Smooth muscle cell of the brain vasculature (primary cell): ENCODE measurements at regions not wholly inside any gene's neighbourhood (a gene's known extent, or its start where the extent isn't known, plus 50 kb on each side); places are given as distances from the start of the nearest gene placed in this dataset.

Experiments used
- DNase-seq: peaks from one replicate; pipeline ENCODE4 v3.0.0-alpha.2; 2012; ENCODE audit warnings: low read depth, low spot score

DNA sequence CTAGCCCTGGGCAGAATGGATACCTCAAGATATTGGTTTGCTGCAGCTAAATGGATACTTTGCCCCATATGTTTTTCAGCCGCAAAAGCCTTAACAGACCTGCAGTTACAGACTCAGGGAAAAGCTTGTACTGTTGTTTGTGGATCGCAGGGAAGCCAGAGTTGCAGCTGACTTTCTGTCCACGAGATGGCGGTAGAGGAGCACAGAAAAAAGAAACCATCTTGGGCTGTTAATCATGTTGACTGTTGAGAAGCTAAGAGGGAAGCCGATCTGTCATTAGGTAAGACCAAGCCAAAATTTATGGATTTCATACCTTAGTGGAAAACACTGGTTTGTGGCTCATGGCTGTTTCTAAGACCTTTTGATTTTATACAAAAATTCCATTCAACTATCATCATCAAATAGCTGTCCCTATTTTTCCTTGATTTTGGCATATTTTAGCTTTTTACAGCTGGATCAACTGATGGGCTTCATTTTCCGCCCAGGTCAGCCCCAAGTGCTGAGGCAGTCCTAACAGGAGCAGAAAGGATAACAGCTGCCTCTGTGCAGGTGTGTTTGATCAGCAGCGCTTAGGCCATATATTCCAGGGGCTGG, 205.7 kb upstream of the ZPLD1 start:
- peak; percentile 73 for DNase-seq

DNA sequence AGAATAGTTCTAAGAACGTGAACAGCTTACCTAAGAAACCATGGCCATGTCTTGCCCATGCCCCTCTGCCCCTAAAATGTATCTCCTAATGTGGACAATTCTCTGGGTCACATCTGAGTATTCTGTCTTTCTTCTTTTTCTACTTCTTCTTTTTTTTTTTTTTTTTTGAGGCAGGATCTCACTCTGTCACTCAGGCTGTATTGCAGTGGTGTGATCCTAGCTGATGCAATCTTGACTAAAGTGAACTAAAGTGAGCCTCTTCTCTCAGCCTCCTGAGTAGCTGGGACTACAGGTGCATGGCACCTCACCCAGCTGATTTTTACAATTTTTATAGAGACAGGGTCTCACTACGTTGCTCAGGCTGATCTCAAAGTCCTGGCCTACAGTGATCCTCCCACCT, 204.8 kb upstream of the ZPLD1 start:
- DNase-seq: no peak

DNA sequence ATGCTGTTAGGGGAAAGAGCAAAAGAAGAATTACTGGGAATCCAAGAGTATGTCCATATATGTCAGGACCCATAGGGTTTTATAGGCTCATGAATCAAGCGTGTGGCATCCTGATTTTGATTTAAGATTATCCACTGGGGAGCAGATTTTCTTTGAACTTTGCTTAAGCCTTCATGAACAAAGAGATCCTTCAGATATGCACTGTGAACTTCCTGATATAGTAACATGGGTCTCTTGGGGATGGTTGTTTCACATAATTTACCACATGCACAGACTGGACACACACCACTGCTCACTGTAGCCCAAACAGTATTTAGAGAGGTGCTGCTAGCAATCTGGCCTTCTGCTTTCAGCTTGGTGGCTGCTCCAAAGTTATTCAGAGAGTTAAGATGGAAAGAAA, 200.9 kb upstream of the ZPLD1 start:
- no peak for DNase-seq

DNA sequence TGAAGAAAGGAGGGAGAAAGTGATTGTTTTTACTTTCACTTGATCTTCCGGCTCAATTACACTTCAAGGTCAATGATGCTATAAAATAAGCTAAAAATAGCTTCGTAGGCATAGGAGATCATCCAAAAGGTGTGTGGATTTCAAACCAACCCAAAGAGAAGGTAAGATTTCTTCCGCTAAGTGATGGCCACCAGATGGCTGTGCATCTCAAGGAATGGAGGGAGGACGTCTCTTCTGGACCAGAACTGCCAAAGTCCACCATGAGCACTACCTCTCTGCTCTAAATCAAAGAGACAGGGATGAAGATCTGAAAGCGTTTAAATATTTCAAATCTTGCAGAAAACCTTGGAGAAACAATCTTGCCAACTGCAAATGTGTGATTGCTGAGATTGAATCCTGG, 199.1 kb upstream of the ZPLD1 start:
- no peak for DNase-seq

DNA sequence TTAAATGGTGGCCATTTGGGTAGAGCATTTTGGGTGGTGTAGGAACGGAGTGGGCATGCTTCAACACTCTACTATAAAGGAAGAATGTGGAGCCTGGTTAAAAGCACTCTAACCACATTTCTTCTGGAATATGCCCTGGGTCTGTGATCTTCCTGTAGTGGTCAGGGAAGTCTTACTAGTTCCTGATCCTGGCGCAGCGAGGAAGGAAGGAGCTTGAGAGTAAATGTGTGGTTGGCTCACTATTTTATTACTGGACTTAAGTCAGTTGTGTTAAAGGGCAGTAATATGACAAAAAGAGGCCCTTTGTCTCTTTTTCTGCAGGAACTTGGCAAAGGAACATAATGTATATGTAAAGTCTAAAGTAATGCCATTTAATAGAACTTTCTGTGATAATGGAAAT, 197.6 kb upstream of the ZPLD1 start:
- DNase-seq: no peak

DNA sequence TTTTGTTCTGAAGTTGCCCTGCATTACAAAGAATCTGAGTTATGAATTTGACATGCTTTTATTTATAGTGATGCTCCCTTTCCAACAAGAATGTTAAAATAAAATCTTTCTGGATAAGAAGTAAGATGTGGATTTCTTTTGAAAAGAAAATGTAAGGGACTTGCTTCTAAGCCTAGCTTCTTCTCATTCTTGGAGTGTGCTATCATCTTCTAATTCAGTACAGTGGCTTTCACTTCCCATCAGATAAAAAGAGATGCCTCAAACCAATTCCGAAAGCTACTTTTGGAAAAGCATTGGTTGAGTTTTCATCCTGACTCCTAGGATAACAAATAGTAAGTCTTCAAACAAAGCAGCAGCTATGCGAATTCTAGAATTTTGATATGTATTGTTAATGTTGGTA, 197.0 kb upstream of the ZPLD1 start:
- no peak for DNase-seq

DNA sequence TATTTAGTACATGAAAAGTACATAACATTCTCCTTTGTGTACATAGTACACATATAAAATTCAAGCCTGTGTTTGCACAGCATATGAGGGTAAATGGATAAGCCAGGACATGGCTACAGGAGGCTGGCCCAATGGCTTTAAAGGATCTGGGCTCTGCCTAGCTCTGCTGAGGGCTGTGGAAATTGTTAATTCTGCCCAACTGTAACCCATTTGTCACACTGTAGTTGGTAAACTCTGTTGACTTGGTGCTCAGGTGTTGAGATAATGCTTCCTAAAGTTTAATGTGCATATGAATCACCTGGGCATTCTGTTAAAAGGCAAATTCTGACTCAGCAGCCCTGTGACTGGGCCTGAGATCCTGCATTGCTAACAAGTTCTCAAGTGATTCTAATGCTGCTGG, 196.5 kb upstream of the ZPLD1 start:
- DNase-seq: no peak

DNA sequence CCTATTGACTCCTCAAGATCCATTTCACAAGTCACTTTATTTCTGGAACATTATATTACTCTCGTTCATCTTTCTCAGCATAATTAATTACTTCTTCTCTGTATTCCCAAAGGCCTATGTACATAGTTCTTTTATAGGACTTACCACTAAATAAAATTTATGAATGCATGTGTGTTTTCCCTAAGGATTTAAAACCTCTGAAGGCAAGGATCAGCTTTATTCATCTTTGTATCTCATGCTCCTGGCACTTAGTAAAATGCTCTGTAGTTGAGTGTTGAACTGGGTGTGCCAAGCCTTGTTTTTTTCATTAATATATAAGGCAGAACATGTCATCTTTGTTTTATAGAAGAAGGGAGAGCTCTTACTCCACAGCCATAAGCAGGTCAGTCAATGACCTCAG, 194.1 kb upstream of the ZPLD1 start:
- no peak for DNase-seq

DNA sequence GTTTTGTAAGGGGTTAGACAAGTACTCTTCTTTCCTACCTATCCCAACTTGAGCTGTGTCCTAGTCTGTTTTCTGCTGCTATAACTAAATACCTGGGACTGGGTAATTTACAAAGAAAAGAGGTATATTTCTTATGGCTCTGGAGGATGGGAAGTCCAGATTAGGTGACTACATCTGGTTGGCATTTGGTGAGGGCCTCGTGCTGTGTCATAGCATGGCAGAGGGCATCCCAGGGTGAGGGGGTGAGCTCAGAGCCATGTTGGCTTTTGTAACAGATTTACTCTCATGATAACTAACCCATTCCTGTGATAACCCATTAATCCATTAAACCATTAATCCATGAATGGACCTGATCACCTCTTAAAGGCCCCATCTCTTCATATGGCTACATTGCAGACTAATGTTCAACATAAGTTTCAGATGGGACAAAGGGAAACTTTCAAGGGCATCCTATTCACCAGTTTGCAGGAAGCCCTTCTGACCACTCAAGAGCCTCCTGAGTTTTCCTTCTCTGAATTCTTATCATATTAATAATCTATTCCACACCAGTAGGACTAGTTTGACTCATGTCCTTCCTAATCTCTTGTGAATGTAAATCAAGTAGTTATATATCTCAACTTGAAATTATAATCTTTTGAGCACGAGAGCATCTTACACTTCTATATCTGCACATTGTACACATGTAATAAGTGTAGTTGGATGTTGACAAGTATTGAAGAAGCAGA, 185.7 kb upstream of the ZPLD1 start:
- DNase-seq: no peak

DNA sequence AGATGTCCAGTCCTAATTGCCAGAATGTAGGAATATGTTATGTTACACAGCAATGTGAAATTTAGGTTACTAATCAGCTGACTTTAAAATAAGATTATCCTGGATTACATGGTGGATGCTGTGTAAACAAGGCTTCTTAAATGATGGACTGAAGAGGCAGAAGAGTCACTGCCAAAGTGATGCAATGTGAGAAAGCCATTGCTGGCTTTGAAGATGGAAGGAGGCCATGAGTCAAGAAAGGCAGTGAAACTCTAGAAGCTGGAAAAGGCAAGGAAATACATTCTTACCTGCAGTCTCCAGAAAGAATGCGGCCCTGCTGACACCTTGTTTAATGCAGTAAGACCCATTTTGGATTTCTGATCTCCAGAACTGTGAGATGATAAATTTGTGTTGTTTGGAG, 179.1 kb upstream of the ZPLD1 start:
- no peak for DNase-seq

DNA sequence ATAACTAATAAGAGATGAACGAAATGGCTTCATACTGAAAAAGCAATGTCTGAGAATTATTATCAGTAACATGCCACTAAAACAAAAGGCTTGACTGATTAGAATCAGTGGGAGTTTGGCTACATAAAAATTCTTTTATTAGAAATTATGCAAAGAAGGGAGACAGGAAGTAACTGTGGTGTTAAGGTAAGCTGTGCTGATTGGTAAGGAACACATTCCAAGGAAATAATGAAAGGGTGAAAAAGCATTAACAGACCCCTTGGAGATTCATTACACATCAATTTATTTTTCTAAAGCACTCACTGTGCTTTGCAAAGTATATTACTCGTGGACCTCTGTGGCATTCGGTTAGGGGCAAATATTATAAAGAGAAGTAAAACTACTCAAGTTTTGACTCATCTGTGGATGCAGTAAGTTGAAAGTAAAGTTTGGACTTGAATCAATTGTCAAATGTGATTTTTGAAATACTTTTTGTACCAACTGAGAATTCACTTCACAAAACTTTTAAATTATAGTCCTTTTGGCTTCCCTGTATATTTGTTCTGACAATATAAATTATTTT, 176.1 kb upstream of the ZPLD1 start:
- DNase-seq: no peak

DNA sequence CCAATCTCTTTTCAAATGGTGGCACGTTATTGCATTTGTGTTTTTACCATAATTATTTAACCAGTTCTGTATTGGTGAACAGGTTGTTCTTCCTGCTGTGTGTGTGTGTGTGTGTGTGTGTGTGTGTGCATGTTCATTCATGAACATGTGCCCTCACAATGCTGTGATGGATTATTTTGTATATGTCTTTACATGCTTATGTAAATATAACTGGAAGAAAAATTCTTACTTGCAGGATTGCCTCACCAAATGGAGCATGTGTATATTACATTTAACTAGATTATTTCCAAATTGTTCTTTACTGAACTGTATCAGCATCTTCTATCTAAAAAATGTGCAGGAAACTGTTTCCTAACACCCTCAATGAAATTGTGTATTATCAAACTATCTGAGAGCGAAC, 175.2 kb upstream of the ZPLD1 start:
- no peak for DNase-seq

DNA sequence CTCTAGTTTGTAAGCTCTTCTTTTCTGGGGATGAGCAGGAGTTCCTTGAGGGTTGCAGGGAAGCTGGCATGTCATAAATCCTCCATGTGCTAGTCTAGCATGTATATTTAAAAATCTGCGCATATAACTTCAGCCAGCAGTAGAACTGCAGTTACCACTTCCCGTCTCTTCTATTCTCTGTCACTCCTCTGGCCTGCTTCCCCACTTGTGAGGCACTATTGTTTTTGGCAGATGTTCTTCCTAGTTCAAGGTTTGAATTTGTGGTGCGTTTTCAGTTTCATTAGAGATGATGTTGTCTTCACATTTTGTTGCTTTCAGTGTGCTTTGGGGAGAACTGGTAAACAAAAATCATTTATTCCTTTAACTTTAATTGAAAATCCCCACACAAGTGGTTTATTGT, 169.1 kb upstream of the ZPLD1 start:
- no peak for DNase-seq

DNA sequence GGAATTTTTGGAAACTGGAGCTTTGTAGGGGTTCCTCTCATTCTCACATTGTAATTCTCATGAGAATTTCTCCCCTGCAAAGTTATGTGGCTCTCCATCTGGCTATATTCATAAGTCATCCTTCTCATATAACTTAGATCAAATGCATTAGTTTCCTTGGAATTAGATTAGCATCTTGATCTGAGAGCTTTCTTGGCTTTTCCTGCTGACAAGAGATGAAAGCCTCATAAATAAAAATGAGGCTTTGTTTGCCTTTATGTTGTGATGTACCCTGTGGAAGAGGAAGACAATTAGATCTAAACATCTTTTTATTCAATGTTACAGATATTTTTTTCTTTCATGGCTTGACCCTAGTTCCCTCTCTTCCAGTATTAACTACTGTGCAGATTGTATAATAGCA, 165.4 kb upstream of the ZPLD1 start:
- no peak for DNase-seq

DNA sequence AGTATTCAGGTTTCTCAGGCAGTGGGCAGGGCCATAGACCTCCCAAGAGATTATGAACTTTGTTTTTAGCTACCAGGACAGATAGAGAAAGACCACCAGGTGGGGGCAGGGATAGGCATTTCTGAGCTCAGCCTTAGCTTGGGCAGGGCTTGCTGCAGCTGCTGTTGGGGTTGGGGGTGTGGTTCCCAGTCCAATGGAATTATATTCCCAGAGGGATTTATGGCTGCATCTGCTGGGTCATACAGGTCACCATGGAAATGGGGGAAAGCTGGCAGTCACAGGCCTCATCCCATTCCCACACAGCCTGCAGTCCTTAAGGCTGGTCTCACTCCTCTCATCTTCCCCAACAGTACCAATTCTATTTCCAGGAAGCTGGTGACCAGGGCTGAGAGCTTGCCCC, 144.6 kb upstream of the ZPLD1 start:
- no peak for DNase-seq

DNA sequence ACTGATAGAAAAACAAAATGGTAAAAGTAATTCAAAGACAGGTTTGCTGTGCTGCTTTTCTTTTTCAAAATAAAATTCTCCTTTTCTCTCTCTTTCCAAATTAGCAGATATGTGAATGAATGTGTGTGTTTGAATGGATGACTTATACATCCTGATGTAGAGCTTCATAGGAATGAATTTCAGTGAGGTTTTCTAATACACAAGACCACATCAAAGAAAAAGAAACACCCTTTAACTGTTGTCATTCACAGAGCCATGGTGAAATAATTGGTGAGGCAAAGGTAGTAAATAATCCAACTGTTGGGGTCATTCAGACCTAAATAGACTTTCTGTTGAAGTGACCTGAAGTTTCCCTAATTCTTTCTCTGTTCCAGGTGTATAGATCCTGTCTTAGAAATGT, 139.1 kb upstream of the ZPLD1 start:
- DNase-seq: no peak

DNA sequence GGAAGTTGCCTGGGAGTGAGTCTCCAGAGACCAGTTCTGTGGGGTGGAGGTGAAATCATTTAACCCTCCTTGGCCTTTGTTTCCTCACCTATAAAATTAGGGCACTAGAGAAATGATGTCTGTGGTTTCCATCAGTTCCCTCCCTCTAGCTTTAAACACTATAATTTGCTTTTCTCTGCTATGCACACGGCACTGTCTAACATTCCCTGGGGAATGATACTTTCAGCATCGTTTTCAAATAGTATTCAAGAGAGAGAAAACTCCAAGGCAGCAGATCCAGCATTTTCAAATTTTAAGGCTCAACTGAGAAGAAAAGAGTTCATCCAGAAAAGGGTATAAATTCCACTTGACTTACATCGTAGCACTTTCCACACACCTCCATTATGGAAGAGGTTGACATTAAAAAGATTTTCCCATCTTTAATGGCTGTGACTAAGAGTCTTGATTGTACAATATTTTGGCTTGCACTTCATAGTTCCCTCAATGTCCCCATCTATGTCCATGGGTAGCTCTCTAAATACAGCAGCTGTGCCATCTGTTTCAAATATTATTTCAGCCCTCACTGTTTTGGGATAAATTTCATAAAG, 137.7 kb upstream of the ZPLD1 start:
- DNase-seq: no peak

DNA sequence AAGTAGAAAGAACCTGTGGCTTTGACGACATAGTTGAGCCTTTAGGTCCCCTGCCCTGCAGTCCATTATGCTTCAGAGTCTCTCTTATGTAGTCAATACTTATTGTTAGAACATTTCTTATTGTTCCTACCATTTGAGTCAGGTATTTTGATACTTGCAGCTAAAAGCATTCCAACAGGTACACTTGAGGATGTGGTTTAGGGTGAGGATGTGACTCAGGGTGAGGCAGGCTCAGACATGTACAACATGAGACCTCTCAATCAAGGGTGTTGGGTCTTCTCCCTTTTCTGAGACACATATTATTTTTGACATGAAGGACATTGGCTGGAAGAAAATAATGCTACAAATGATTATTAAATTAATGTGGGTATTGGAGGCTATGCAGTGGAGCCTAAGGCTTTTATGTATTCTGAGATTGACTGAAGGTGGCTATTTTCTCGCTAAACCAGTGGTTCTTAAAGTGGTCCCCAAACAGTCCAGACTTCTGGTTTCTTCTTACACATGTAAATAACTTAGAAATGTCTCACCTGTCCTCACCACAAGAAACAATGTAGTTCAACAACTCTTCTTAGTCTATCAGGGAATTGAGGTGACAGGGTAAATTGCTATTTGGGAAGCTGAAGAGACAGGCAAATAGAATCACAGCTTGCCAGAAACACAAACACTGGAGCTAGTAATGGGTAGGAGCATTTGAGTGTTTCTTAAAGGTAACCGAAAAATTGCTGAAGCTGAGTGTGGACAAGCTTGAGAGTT, 135.5 kb upstream of the ZPLD1 start:
- DNase-seq: no peak

DNA sequence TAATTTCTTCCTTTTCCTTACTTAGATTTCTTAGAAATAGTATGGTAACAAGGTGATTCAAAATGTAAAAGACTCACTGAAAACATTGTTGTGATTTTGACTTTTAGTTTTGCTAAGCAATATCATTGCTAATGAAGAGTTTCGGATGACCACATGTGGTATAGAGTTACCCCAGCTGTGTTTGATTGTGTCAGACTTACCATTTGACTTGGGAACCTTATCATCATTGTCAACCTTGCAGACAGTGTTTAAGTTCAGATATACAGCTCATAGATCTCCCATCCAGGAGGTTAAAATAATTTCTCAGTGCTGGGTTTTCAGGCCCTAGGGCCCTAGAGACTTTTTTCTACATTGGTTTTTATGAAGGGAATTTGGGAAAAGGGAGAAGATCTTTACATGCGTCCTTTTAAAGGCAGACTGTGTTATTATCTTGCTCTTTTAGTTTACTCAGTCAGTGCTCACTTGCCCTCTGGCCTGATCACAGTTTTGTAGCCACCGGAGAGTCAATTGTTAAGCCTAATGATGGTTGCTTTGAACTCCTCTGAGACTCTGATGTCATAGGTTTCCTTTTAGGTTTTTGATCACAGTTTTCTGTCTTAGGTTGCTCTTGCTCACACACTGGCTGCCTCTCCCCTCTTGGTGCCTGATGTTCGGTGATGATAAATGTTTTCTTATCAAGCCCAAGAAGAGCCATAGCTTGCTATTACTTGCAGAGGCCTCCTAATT, 133.5 kb upstream of the ZPLD1 start:
- no peak for DNase-seq

DNA sequence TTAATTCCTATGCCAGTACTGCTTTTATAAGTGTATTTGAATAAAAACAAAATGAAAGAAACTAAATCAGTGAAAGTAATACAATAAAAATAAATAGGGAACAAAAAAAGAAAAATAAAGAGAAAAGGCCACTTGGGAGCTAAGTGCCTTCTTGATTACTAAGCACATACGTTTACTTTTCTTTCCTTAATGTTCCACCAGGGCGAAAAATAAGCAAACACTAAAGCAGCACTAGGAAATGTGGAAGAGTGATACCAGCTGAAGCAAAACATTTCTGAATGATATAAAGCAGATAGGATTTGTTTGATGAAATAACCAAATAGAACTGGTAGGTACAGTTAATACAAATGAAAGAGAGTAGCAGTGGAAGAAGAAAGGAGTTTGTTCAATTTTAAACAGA, 132.8 kb upstream of the ZPLD1 start:
- DNase-seq: no peak

DNA sequence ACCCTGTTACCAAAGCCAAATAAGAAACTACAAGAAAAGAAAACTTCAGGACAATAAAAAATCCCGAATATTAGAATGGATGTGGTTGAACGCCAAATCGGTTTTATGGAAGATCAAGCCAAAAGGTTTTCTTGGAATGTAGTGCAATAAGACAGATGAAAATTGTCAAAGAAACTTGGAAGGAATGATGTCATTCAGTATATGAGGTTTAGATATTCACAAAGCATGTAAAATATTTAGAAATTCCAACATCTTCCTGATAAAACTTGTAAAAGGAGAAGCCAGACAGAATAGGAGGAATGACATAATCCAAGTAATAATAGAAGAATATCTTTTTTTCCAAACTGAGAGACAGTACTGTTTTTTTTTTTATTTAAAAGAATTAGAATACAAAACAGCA, 130.3 kb upstream of the ZPLD1 start:
- no peak for DNase-seq

DNA sequence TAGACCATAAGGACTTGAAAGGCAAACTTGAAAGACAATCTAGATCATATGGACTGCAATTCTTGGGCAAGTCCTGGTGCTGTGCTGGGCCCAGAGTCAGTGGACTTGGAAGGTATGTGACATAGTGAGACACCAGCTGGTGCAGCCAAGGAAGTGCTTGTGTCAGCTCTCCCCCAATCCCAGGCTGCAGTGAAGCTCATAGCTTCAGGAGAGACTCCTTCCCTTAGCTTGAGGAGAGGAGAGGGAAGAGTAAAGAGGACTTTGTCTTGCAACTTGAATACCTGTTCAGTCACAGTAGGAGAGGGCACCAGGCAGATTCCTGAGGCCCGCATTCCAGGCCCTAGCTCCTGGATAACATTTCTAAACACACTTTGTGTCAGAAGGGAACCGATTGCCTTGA, 127.4 kb upstream of the ZPLD1 start:
- no peak for DNase-seq
